Stimulated activated CD4-positive, alpha-beta T cell treated with anti-CD3 and anti-CD28 coated beads, TNF-alpha, amount 100 ng/mL, for 1 hour (primary cell): ENCODE measurements at regions not wholly inside any gene's neighbourhood (a gene's known extent, or its start where the extent isn't known, plus 50 kb on each side); places are given as distances from the start of the nearest gene placed in this dataset.
"Not testable (repeated sequence)": the region's sequence is repeated elsewhere in the genome, so short reads cannot be mapped to it uniquely, and the experiment has no call there.

Experiments
- DNase-seq, 3 donors: peaks; one replicate each; pipeline ENCODE4 v3.0.0-alpha.2; 2020; ENCODE audit warnings: low read depth in 3 of 3, low spot score in 1 of 3

GRCh38 chr10:94223702-94224370 is 138.9 kb downstream of the NOC3L start:
- DNase-seq: no peak

GRCh38 chr10:94224656-94225055 is 138.1 kb downstream of the NOC3L start:
- DNase-seq: no peak

GRCh38 chr10:94225589-94225988 is 137.2 kb downstream of the NOC3L start:
- no peak for DNase-seq

- no peak for DNase-seq
These were observed 132.5 kb downstream of the NOC3L start for GRCh38 chr10:94230134-94230785.

- no peak for DNase-seq
These were observed 129.9 kb downstream of the NOC3L start for GRCh38 chr10:94232711-94233383.

- DNase-seq: no peak
These were observed 127.3 kb downstream of the NOC3L start for GRCh38 chr10:94235461-94235860.

- no peak for DNase-seq
These were observed 124.6 kb downstream of the NOC3L start for GRCh38 chr10:94238006-94238617.

GRCh38 chr10:94239696-94240095 is 123.0 kb downstream of the NOC3L start:
- no peak for DNase-seq

GRCh38 chr10:94240491-94240890 is 122.2 kb downstream of the NOC3L start:
- no peak for DNase-seq

- DNase-seq: no peak
These were observed 121.8 kb downstream of the NOC3L start for GRCh38 chr10:94240901-94241300.

GRCh38 chr10:94251098-94251497 is 111.6 kb downstream of the NOC3L start:
- no peak for DNase-seq

- no peak for DNase-seq
These were observed 111.2 kb downstream of the NOC3L start for GRCh38 chr10:94251568-94251967.

- not testable (repeated sequence) for DNase-seq
These were observed 105.3 kb downstream of the NOC3L start for GRCh38 chr10:94257407-94257806.

GRCh38 chr10:94260455-94260854 is 102.3 kb downstream of the NOC3L start:
- DNase-seq: no peak

- DNase-seq: no peak
These were observed 98.7 kb downstream of the NOC3L start for GRCh38 chr10:94264085-94264484.

GRCh38 chr10:94266091-94266490 is 96.6 kb downstream of the NOC3L start:
- no peak for DNase-seq

GRCh38 chr10:94268652-94269051 is 94.1 kb downstream of the NOC3L start:
- DNase-seq: no peak

- no peak for DNase-seq
These were observed 88.5 kb downstream of the NOC3L start for GRCh38 chr10:94274142-94274787.

GRCh38 chr10:94276140-94276539 is 86.6 kb downstream of the NOC3L start:
- no peak for DNase-seq

GRCh38 chr10:94277450-94277849 is 85.3 kb downstream of the NOC3L start:
- no peak for DNase-seq
